OCI-LY1 (cell line): ENCODE measurements at regions not wholly inside any gene's neighbourhood (a gene's known extent, or its start where the extent isn't known, plus 50 kb on each side); places are given as distances from the start of the nearest gene placed in this dataset.

Experiments
- H2AFZ ChIP-seq: fragments of 200-600 bp; sonication (generic), shearing (Covaris generic); 2 replicates; pipeline ENCODE4 v1.6.0; 2014; ENCODE audit warnings: antibody characterized with exemption, mild to moderate bottlenecking, low read length
- H3F3A ChIP-seq: fragments of 200-600 bp; sonication (generic), shearing (Covaris generic); 2 replicates; pipeline ENCODE4 v1.6.0; 2014; ENCODE audit warnings: mild to moderate bottlenecking, antibody characterized with exemption, low read length, moderate library complexity; ENCODE audit not compliant: insufficient read depth
- H3K27ac ChIP-seq: fragments of 200-600 bp; sonication (generic); 2 replicates; pipeline ENCODE4 v1.5.1; 2014; ENCODE audit warnings: low read length, mixed run types, mild to moderate bottlenecking, low read depth; ENCODE audit not compliant: poor library complexity, severe bottlenecking
- H3K27me3 ChIP-seq: fragments of 200-600 bp; sonication (generic); 2 replicates; pipeline ENCODE4 v1.6.0; 2014; ENCODE audit warnings: antibody characterized with exemption, mild to moderate bottlenecking, low read length, moderate library complexity; ENCODE audit not compliant: insufficient read depth
- H3K36me3 ChIP-seq: fragments of 200-600 bp; sonication (generic); 2 replicates; pipeline ENCODE4 v1.6.1; 2014; ENCODE audit warnings: mild to moderate bottlenecking, antibody characterized with exemption, low read length, moderate library complexity, mixed read lengths; ENCODE audit not compliant: insufficient read depth
- H3K4me1 ChIP-seq: fragments of 200-600 bp; sonication (generic); 2 replicates; pipeline ENCODE4 v1.5.1; 2014; ENCODE audit warnings: mild to moderate bottlenecking, low read length, moderate library complexity; ENCODE audit not compliant: insufficient read depth, severe bottlenecking
- H3K4me2 ChIP-seq: fragments of 200-600 bp; sonication (generic), shearing (Covaris generic); 2 replicates; pipeline ENCODE4 v1.6.1; 2014; ENCODE audit warnings: low read length
- H3K4me3 ChIP-seq: fragments of 200-600 bp; sonication (generic); 2 replicates; pipeline ENCODE4 v1.5.1; 2014; ENCODE audit warnings: low read length, low read depth, mild to moderate bottlenecking, mixed read lengths; ENCODE audit not compliant: poor library complexity, severe bottlenecking
- H3K79me2 ChIP-seq: fragments of 200-600 bp; shearing (Covaris generic); 2 replicates; pipeline ENCODE4 v1.6.1; 2016; ENCODE audit warnings: mixed run types, low read length, mixed read lengths; ENCODE audit not compliant: insufficient read depth
- H3K9ac ChIP-seq: fragments of 200-600 bp; sonication (generic), shearing (Covaris generic); 2 replicates; pipeline ENCODE4 v1.6.1; 2014; ENCODE audit warnings: mild to moderate bottlenecking, low read length, mixed read lengths
- H3K9me2 ChIP-seq: fragments of 200-600 bp; sonication (generic), shearing (Covaris generic); 2 replicates; pipeline ENCODE4 v1.6.1; 2014; ENCODE audit warnings: low read depth, mild to moderate bottlenecking, low read length, mixed read lengths
- H3K9me3 ChIP-seq: fragments of 200-600 bp; shearing (Covaris generic); 2 replicates; pipeline ENCODE4 v1.6.1; 2014; ENCODE audit warnings: low read length, mixed read lengths
- H4K20me1 ChIP-seq: fragments of 200-600 bp; sonication (generic), shearing (Covaris generic); 2 replicates; pipeline ENCODE4 v1.6.0; 2016; ENCODE audit warnings: mild to moderate bottlenecking, low read length; ENCODE audit not compliant: insufficient read depth
- CTCF ChIP-seq: fragments of 200-600 bp; sonication (generic), shearing (Covaris generic); IDR thresholded peaks from 2 replicates; pipeline ENCODE4 v1.5.1; 2017; ENCODE audit warnings: mild to moderate bottlenecking, antibody characterized with exemption, low read length, moderate library complexity, mixed read lengths
- EZH2 ChIP-seq: fragments of 200-600 bp; sonication (generic), shearing (Covaris generic); IDR thresholded peaks from 2 replicates; pipeline ENCODE4 v1.8.0; 2017; ENCODE audit warnings: borderline replicate concordance, mixed run types, mild to moderate bottlenecking, antibody characterized with exemption, low read length, moderate library complexity, mixed read lengths

GRCh38 chr13:107681600-107681999, 533.7 kb downstream of the LIG4 start:
- Histone ChIP-seq H3K79me2 (no peaks in the 10 kb centered on the region), H3K9ac (no peak overlapping the region), H3K4me2 (no peak overlapping the region), H3K9me3 (no peaks in the 10 kb centered on the region), H3K27me3 (no peaks in the 10 kb centered on the region), H3K4me3 (no peak overlapping the region), H3F3A (no peaks in the 10 kb centered on the region), H3K9me2 (no peaks in the 10 kb centered on the region), H3K4me1 (no peaks in the 10 kb centered on the region), H2AFZ (no peak overlapping the region), H4K20me1 (no peaks in the 10 kb centered on the region), H3K27ac (no peak overlapping the region), H3K36me3 (no peaks in the 10 kb centered on the region)
- TF ChIP-seq CTCF (no peak), EZH2 (no peak)

DNA sequence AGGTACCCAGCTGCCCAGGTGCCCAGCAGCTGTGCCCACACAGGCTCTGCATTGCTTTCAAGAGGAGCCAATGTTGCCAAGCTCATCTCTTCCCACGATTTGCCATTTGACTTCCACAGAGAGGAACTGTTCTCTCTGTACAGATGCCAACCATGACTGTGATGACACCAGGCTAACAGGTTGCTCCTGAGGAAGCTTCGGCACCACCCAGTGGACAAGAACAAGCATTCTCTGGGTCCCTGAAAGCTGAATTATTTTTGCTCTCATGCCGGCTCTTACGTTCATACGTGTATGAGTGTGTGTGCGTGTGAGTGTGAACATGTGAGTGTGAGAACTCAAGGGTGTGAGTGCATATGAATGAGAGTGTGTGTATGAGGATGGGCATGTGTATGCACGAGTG, 535.2 kb downstream of the LIG4 start:
- no peak overlapping the region for H3K4me2 ChIP-seq
- H3K27ac ChIP-seq = no peak overlapping the region
- H3K27me3 ChIP-seq = no peaks in the 10 kb centered on the region
- no peaks in the 10 kb centered on the region for H3K36me3 ChIP-seq
- no peak overlapping the region for H3K4me3 ChIP-seq
- H4K20me1 ChIP-seq = no peaks in the 10 kb centered on the region
- no peak for TF ChIP-seq CTCF
- no peak for TF ChIP-seq EZH2
- no peaks in the 10 kb centered on the region for H3K79me2 ChIP-seq
- no peaks in the 10 kb centered on the region for H3K9me2 ChIP-seq
- H3F3A ChIP-seq = no peaks in the 10 kb centered on the region
- no peak overlapping the region for H3K9ac ChIP-seq
- H2AFZ ChIP-seq = no peak overlapping the region
- no peaks in the 10 kb centered on the region for H3K9me3 ChIP-seq
- no peaks in the 10 kb centered on the region for H3K4me1 ChIP-seq

- no peak overlapping the region for H3K4me3 ChIP-seq
- H3K9me3 ChIP-seq = no peaks in the 10 kb centered on the region
- H3K4me2 ChIP-seq = no peak overlapping the region; the same call in 1 of the 2 replicates
- H3K9ac ChIP-seq = no peak overlapping the region
- no peaks in the 10 kb centered on the region for H3K9me2 ChIP-seq
- no peaks in the 10 kb centered on the region for H3K36me3 ChIP-seq
- H3K27ac ChIP-seq = no peak overlapping the region
- H4K20me1 ChIP-seq = no peaks in the 10 kb centered on the region
- H3F3A ChIP-seq = no peaks in the 10 kb centered on the region
- H3K79me2 ChIP-seq = no peaks in the 10 kb centered on the region
- H2AFZ ChIP-seq = no peak overlapping the region
- no peaks in the 10 kb centered on the region for H3K4me1 ChIP-seq
- TF ChIP-seq EZH2 (no peak), CTCF (no peak)
- no peaks in the 10 kb centered on the region for H3K27me3 ChIP-seq
Measured at GRCh38 chr13:107678075-107678689, 537.2 kb downstream of the LIG4 start.
